IMR-90 (cell line): ENCODE measurements at regions not wholly inside any gene's neighbourhood (a gene's known extent, or its start where the extent isn't known, plus 50 kb on each side); places are given as distances from the start of the nearest gene placed in this dataset.

Experiments
- ATAC-seq: fragments of 200-7000 bp; cut with Tn5 transposase; 2 replicates; pipeline ENCODE4 v1.9.1; 2020; ENCODE audit warnings: low read depth, mild to moderate bottlenecking, moderate library complexity
- BruUV-seq: library from RNA; stranded (reverse); fragments of 400-500 nt; replicated peaks from 2 replicates; lab custom pipeline; 2021; lab: Mats Ljungman, UMichigan
- CTCF ChIA-PET: fragments of 300-600 bp; formaldehyde crosslinking; extraction: SDS; loops from one replicate; lab custom pipeline; 2021; ENCODE audit warnings: antibody characterized with exemption; lab: Yijun Ruan, JAX
- POLR2A ChIA-PET: fragments of 300-600 bp; sonication (Branson Sonifier 250); formaldehyde crosslinking; loops from one replicate; lab custom pipeline; 2022; ENCODE audit warnings: antibody characterized with exemption; ENCODE audit not compliant: unreplicated experiment; lab: Charles Lee
- DNase-seq: peaks from one replicate; pipeline ENCODE4 v3.0.0; 2013
- H2AFZ ChIP-seq: replicated peaks from 2 replicates; pipeline ENCODE3; 2013; ENCODE audit warnings: low read length, mild to moderate bottlenecking; ENCODE audit not compliant: poor library complexity
- H2AK5ac ChIP-seq: 2 replicates; pipeline ENCODE4 v1.6.1; 2013; ENCODE audit warnings: low read depth, low read length, inconsistent platforms
- H2AK9ac ChIP-seq: replicated peaks from 2 replicates; pipeline ENCODE3; 2013; ENCODE audit warnings: mild to moderate bottlenecking, low read depth, low read length, moderate library complexity; ENCODE audit not compliant: poor library complexity
- H2BK120ac ChIP-seq: 2 replicates; pipeline ENCODE4 v1.6.1; 2013; ENCODE audit warnings: low read depth, low read length, inconsistent platforms
- H2BK15ac ChIP-seq: 3 replicates; pipeline ENCODE4 v1.6.1; 2013; ENCODE audit warnings: low read depth, low read length, inconsistent platforms
- H2BK20ac ChIP-seq: 2 replicates; pipeline ENCODE4 v1.6.1; 2013; ENCODE audit warnings: low read depth, mild to moderate bottlenecking, inconsistent platforms, low read length, moderate library complexity
- H2BK5ac ChIP-seq: 2 replicates; pipeline ENCODE4 v1.6.1; 2013; ENCODE audit warnings: mild to moderate bottlenecking, low read depth, low read length, inconsistent platforms; ENCODE audit not compliant: poor library complexity, severe bottlenecking
- H3K14ac ChIP-seq: replicated peaks from 2 replicates; pipeline ENCODE4 v1.6.1; 2013; ENCODE audit warnings: low read depth, low read length, inconsistent platforms
- H3K18ac ChIP-seq: 2 replicates; pipeline ENCODE4 v1.6.1; 2013; ENCODE audit warnings: low read depth, low read length, control low read depth
- H3K23ac ChIP-seq: 2 replicates; pipeline ENCODE4 v1.6.1; 2013; ENCODE audit warnings: low read depth, low read length, inconsistent platforms
- H3K27ac ChIP-seq: 2 replicates; pipeline ENCODE4 v1.5.1; 2013; ENCODE audit warnings: mild to moderate bottlenecking, control low read depth, low read length; ENCODE audit not compliant: insufficient read depth
- H3K27me3 ChIP-seq: 2 replicates; pipeline ENCODE4 v1.6.1; 2013; ENCODE audit warnings: low read length; ENCODE audit not compliant: control insufficient read depth, insufficient read depth
- H3K36me3 ChIP-seq: 2 replicates; pipeline ENCODE4 v1.6.1; 2013; ENCODE audit warnings: low read length, mixed read lengths; ENCODE audit not compliant: control insufficient read depth, insufficient read depth
- H3K4ac ChIP-seq: 2 replicates; pipeline ENCODE4 v1.6.1; 2013; ENCODE audit warnings: low read depth, low read length, inconsistent platforms
- H3K4me1 ChIP-seq: 2 replicates; pipeline ENCODE4 v1.6.1; 2013; ENCODE audit warnings: low read length, mixed read lengths; ENCODE audit not compliant: control insufficient read depth, insufficient read depth
- H3K4me2 ChIP-seq: 2 replicates; pipeline ENCODE4 v1.6.1; 2013; ENCODE audit warnings: low read depth, mild to moderate bottlenecking, control low read depth, low read length, moderate library complexity
- H3K4me3 ChIP-seq: 2 replicates; pipeline ENCODE4 v1.5.1; 2013; ENCODE audit warnings: low read depth, mild to moderate bottlenecking, control low read depth, low read length, moderate library complexity; ENCODE audit not compliant: insufficient read depth
- H3K56ac ChIP-seq: 2 replicates; pipeline ENCODE4 v1.6.1; 2013; ENCODE audit warnings: low read length, inconsistent platforms; ENCODE audit not compliant: insufficient read depth; ENCODE audit errors: extremely low read depth
- H3K79me1 ChIP-seq, 2 experiments: 2 replicates each; pipeline ENCODE4 v1.6.1; 2013; ENCODE audit warnings: low read length in 2 of 2, inconsistent platforms in 1 of 2, low read depth in 1 of 2
- H3K9ac ChIP-seq: 2 replicates; pipeline ENCODE4 v1.6.1; 2013; ENCODE audit warnings: low read depth, low read length, control low read depth
- H3K9me1 ChIP-seq: 2 replicates; pipeline ENCODE4 v1.6.1; 2013; ENCODE audit warnings: low read length, inconsistent platforms; ENCODE audit not compliant: insufficient read depth
- H3K9me3 ChIP-seq: 2 replicates; pipeline ENCODE4 v1.6.1; 2013; ENCODE audit warnings: low read length; ENCODE audit not compliant: control insufficient read depth, insufficient read depth
- H4K20me1 ChIP-seq: 2 replicates; pipeline ENCODE4 v1.6.1; 2013; ENCODE audit warnings: low read length, inconsistent platforms; ENCODE audit not compliant: insufficient read depth
- H4K5ac ChIP-seq: 2 replicates; pipeline ENCODE4 v1.6.1; 2013; ENCODE audit warnings: mild to moderate bottlenecking, low read depth, low read length, control low read depth
- H4K8ac ChIP-seq, 2 experiments: 2 replicates each; pipeline ENCODE4 v1.6.1; 2013; ENCODE audit warnings: low read depth in 2 of 2, low read length in 2 of 2, control low read depth in 1 of 2, inconsistent platforms in 1 of 2
- H4K91ac ChIP-seq: 2 replicates; pipeline ENCODE4 v1.6.1; 2013; ENCODE audit warnings: low read depth, low read length, inconsistent platforms; ENCODE audit not compliant: insufficient read depth
- BHLHE40 ChIP-seq: fragments of 150-350 bp; IDR thresholded peaks from 2 replicates; pipeline ENCODE4 v1.6.1; 2016; ENCODE audit warnings: mild to moderate bottlenecking, low read depth, low read length
- CEBPB ChIP-seq: IDR thresholded peaks from 2 replicates; pipeline ENCODE4 v1.6.1; 2012; ENCODE audit warnings: low read depth, low read length, improper control_type of control experiment
- CTCF ChIP-seq: conservative IDR thresholded peaks from 2 replicates; pipeline ENCODE4 v1.5.1; 2012; ENCODE audit warnings: mild to moderate bottlenecking, low read depth, low read length, improper control_type of control experiment
- ELK1 ChIP-seq: fragments of 150-350 bp; IDR thresholded peaks from 2 replicates; pipeline ENCODE4 v1.6.1; 2016; ENCODE audit warnings: low read depth, mild to moderate bottlenecking, low read length, moderate library complexity, borderline replicate concordance
- MAZ ChIP-seq: IDR thresholded peaks from 2 replicates; pipeline ENCODE4 v1.6.1; 2012; ENCODE audit warnings: low read depth, mild to moderate bottlenecking, low read length, improper control_type of control experiment, moderate library complexity, borderline replicate concordance
- NFE2L2 ChIP-seq: fragments of 150-350 bp; IDR thresholded peaks from 2 replicates; pipeline ENCODE4 v1.6.1; 2016; ENCODE audit warnings: low read depth, mild to moderate bottlenecking, low read length
- RAD21 ChIP-seq: IDR thresholded peaks from 2 replicates; pipeline ENCODE4 v1.6.1; 2012; ENCODE audit warnings: low read length, improper control_type of control experiment
- RCOR1 ChIP-seq: IDR thresholded peaks from 2 replicates; pipeline ENCODE4 v1.6.1; 2012; ENCODE audit warnings: mild to moderate bottlenecking, low read length, improper control_type of control experiment; ENCODE audit not compliant: insufficient replicate concordance
- RFX5 ChIP-seq: IDR thresholded peaks from 2 replicates; pipeline ENCODE4 v1.8.0; 2012; ENCODE audit warnings: low read depth, mild to moderate bottlenecking, low read length, moderate library complexity
- SMC3 ChIP-seq: fragments of 150-350 bp; IDR thresholded peaks from 2 replicates; pipeline ENCODE4 v1.6.1; 2016; ENCODE audit warnings: low read depth, mild to moderate bottlenecking, antibody characterized with exemption, low read length, moderate library complexity
- USF2 ChIP-seq: fragments of 150-350 bp; IDR thresholded peaks from 2 replicates; pipeline ENCODE4 v1.6.1; 2017; ENCODE audit warnings: mild to moderate bottlenecking, antibody characterized with exemption, low read length, low read depth
- WGBS, 2 experiments: methylation state at CpG; one replicate each; pipeline versions ENCODE4 v1.1.5 to v1.1.7; 2013; ENCODE audit warnings: missing lambda C conversion rate in 2 of 2; ENCODE audit not compliant: insufficient read length in 1 of 2; ENCODE audit errors: extremely low coverage in 2 of 2; 5-methylcytosine and 5-hydroxymethylcytosine counted together
- dilution Hi-C: fragments of 300-500 bp; cut with HindIII; formaldehyde crosslinking; loops from one replicate; pipeline ENCODE4 v1.14.3; 2018; ENCODE audit warnings: low sequenced_read_pairs; ENCODE audit not compliant: unreplicated experiment
- in situ Hi-C: fragments of 300-500 bp; cut with MboI; formaldehyde crosslinking; loops from 3 replicates; pipeline ENCODE4 v1.14.3; 2019; ENCODE audit warnings: low sequenced_read_pairs, inconsistent platforms, mixed read lengths
- intact Hi-C: fragments of 100-400 bp; cut with micrococcal nuclease; formaldehyde crosslinking; loops from 2 replicates; pipeline ENCODE4 v1.10.0; 2022

- TF ChIP-seq CEBPB (no peak), RFX5 (no peak), USF2 (no peak), CTCF (no peak), BHLHE40 (no peak), RCOR1 (no peak), MAZ (no peak), ELK1 (no peak), SMC3 (no peak), NFE2L2 (no peak), RAD21 (no peak)
- H3K27ac ChIP-seq, result no peak overlapping the region
- H2BK20ac ChIP-seq, result no peak overlapping the region
- no peak overlapping the region for H4K5ac ChIP-seq
- H3K18ac ChIP-seq, result no peak overlapping the region
- H3K4ac ChIP-seq, result no peak overlapping the region
- no peak overlapping the region for H3K9ac ChIP-seq
- no peaks in the 10 kb centered on the region for H3K9me1 ChIP-seq
- H2BK5ac ChIP-seq, result no peak overlapping the region
- ATAC-seq (no peak), DNase-seq (no peak)
- intact Hi-C loops (no loop called here), in situ Hi-C loops (no loop called here), dilution Hi-C loops (no loop called here)
- H3K4me2 ChIP-seq, result no peak overlapping the region
- H2AK9ac ChIP-seq, result no peak overlapping the region
- H4K8ac ChIP-seq, result no peak overlapping the region
- no peak overlapping the region for H2BK15ac ChIP-seq
- CTCF ChIA-PET, result no interaction called here
- POLR2A ChIA-PET, result no interaction called here
- H3K23ac ChIP-seq, result no peak overlapping the region
- H2AFZ ChIP-seq, result no peak overlapping the region
- no peak overlapping the region for H2AK5ac ChIP-seq
- no peaks in the 10 kb centered on the region for H3K4me1 ChIP-seq
- H3K4me3 ChIP-seq, result no peak overlapping the region
- H3K56ac ChIP-seq, result no peak overlapping the region
- H3K36me3 ChIP-seq, result no peaks in the 10 kb centered on the region
- no peak overlapping the region for H3K14ac ChIP-seq
- WGBS, 2 experiments, result no CpG with 5 or more reads among the region's 3 CpGs
- no peaks in the 10 kb centered on the region for H3K27me3 ChIP-seq
- H3K79me1 ChIP-seq, result no peaks in the 10 kb centered on the region
- H3K9me3 ChIP-seq, result peaks cover 5% of the 10 kb centered on the region; the same call in 1 of the 2 replicates
- H2BK120ac ChIP-seq, result no peak overlapping the region
- H4K20me1 ChIP-seq, result no peaks in the 10 kb centered on the region
- BruUV-seq, result no TSS peak
- H4K91ac ChIP-seq, result no peak overlapping the region
Observed at GRCh38 chr9:118384531-118385100, 680.4 kb downstream of the TLR4 start.
